ENCODE measurements at regions not wholly inside any gene's neighbourhood (a gene's known extent, or its start where the extent isn't known, plus 50 kb on each side); places are given as distances from the start of the nearest gene placed in this dataset.
"Not testable (repeated sequence)": the region's sequence is repeated elsewhere in the genome, so short reads cannot be mapped to it uniquely, and the experiment has no call there.

GRCh38 chr7:79563821-79564522, 110.5 kb upstream of the MAGI2 start:
- intact Hi-C loops (cut with micrococcal nuclease): no loop called here

- intact Hi-C loops (cut with micrococcal nuclease): no loop called here
Observed at GRCh38 chr7:79555571-79555970, 102.1 kb upstream of the MAGI2 start.

GRCh38 chr7:79553811-79554555, 100.5 kb upstream of the MAGI2 start:
- intact Hi-C loops (cut with micrococcal nuclease): no loop called here

- intact Hi-C loops (cut with micrococcal nuclease): no loop called here
Observed at GRCh38 chr7:79552463-79552862, 99.0 kb upstream of the MAGI2 start.

DNA sequence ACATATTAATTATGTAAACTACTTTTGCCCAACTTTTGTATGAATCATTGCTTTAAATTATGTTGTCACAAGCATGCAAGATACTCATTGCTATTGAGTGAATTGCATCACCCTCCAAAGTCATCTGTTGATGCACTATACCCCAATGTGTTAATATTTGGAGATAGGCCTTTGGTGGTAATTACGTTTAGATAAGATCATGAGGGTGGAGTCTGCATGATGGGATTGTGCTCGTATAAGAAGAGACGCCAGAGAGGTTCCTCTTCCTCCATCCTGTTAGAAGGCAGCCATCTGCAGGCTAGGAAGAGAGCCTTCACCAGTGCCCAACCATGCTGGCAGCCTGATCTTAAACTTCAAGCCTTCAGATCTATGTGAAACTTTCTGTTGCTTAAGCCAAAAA, 95.3 kb upstream of the MAGI2 start:
- intact Hi-C loops (cut with micrococcal nuclease): no loop called here

DNA sequence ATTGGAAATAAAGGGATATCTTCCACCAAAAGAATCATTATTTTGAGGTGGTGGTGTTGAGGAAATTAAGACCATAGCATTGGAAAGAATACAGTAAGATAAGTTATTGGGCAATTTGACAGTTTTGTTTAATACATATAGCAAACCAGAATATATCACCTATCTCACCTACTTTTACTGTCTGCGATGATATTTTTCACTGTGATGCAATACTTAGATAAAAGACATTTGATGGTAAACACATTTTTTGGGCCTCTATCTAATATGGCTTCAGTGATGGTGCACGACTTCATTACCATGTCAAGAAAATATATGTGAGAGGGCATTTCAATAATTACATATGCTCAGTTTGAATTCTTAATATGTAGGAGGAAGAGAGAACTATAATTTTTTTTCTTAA, 93.7 kb upstream of the MAGI2 start:
- intact Hi-C loops (cut with micrococcal nuclease): no loop called here

- intact Hi-C loops (cut with micrococcal nuclease): no loop called here
Observed at GRCh38 chr7:79540592-79540991, 87.1 kb upstream of the MAGI2 start.

DNA sequence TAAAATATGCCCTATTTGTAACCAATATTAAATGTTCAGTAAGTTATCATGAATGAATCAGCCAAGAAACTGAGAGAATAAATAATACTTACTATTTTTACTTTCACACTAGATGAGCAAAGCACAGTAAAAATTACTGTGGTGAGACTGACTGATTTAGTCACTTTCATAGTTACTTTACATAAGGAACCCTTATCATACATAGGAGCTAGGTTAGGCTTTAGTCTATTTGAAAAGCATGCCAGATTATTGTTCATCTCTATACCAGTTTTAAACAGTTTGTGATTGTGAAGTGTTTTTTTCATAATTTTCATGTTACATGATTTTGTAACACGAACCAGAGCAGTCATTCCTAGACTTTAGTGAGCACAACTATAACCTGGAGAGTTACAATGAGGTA, 80.7 kb upstream of the MAGI2 start:
- intact Hi-C loops (cut with micrococcal nuclease): no loop called here

DNA sequence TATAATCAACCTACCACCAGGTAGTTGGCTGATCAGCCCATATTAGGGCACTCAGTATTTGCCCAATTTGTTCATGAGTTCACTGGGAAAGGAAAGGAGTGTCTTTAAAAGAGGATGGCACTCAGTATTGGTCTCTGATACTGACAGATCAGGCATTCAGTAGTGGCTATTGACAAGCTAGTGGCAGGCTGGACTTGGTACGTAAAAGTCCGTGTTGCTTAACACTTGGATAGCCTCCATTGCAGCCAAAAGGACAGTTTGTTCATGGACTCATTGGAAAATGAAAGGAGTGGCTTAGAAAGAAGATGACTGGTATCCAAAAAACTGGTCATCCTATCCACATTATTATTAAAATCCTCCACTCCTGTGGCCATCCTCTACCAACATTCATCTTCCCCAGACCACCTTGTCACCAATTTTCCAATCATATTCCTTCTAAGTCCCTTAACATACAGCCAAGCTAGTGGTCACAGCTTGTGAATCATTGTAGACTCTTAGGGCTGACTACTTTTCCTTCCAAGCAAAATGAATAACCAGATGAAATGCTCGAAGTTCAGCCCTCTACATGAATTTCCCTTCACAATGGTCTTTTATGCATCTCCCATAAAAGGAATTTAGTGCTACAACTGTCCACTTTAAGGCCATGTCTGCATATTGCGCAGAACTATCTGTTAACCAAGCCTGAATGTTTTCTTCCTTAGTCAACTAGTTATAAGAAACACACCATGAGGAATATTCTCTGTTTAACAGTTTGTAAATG, 78.6 kb upstream of the MAGI2 start:
- intact Hi-C loops (cut with micrococcal nuclease): no loop called here

- intact Hi-C loops (cut with micrococcal nuclease): no loop called here
Observed at GRCh38 chr7:79531116-79531515, 77.6 kb upstream of the MAGI2 start.

- intact Hi-C loops (cut with micrococcal nuclease): no loop called here
Observed at GRCh38 chr7:79529881-79530235, 76.4 kb upstream of the MAGI2 start.

GRCh38 chr7:79529214-79529880, 75.9 kb upstream of the MAGI2 start:
- intact Hi-C loops (cut with micrococcal nuclease): no loop called here

- intact Hi-C loops (cut with micrococcal nuclease): no loop called here
Observed at GRCh38 chr7:79528421-79528820, 75.0 kb upstream of the MAGI2 start.

GRCh38 chr7:79524048-79524447, 70.6 kb upstream of the MAGI2 start:
- intact Hi-C loops (cut with micrococcal nuclease): no loop called here

- intact Hi-C loops (cut with micrococcal nuclease): no loop called here
Observed at GRCh38 chr7:79523436-79523835, 70.0 kb upstream of the MAGI2 start.

- intact Hi-C loops (cut with micrococcal nuclease): no loop called here
Observed at GRCh38 chr7:79520543-79520942, 67.1 kb upstream of the MAGI2 start.

GRCh38 chr7:79515358-79515757, 61.9 kb upstream of the MAGI2 start:
- intact Hi-C loops (cut with micrococcal nuclease): no loop called here

- intact Hi-C loops (cut with micrococcal nuclease): no loop called here
Observed at GRCh38 chr7:79513261-79513660, 59.8 kb upstream of the MAGI2 start.

DNA sequence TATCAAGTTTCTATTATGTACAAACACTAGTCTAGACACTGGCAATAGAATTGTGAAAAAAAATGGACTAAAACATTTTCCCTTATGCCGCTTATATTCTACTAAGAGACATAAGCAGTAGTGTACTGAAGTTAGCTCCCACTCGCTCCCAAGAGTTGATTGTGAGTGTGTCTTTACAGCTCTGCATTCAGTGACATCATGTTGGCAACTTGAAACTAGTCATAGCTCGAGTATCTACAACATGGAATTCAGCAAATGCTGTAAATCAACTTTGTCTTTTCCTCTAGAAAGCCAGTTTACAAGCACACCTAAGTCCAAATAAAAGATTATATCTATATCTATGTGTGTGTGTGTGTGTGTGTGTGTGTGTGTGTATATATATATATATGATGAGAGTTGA, 58.8 kb upstream of the MAGI2 start:
- intact Hi-C loops (cut with micrococcal nuclease): no loop called here

DNA sequence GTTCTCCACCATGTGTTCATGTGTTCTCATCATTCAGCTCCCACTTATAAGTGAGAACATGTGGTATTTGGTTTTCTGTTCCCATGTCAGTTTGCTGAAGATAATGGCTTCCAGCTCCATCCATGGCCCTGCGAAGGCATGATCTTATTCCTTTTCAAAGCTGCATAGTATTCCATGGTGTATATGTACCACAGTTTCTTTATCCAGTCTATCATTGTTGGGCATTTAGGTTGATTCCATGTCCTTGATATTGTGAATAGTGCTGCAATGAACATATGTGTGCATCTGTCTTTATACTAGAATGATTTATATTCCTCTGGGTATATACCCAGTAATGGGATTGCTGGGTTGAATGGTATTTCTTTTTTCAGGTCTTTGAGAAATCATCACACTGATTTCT, 57.6 kb upstream of the MAGI2 start:
- intact Hi-C loops (cut with micrococcal nuclease): not testable (repeated sequence)

- intact Hi-C loops (cut with micrococcal nuclease): no loop called here
Observed at GRCh38 chr7:79507131-79507530, 53.7 kb upstream of the MAGI2 start.

GRCh38 chr7:79506481-79506880, 53.0 kb upstream of the MAGI2 start:
- intact Hi-C loops (cut with micrococcal nuclease): no loop called here
